Osteocyte (in vitro differentiated cells): ENCODE measurements at regions not wholly inside any gene's neighbourhood (a gene's known extent, or its start where the extent isn't known, plus 50 kb on each side); places are given as distances from the start of the nearest gene placed in this dataset.
"Not testable (repeated sequence)": the region's sequence is repeated elsewhere in the genome, so short reads cannot be mapped to it uniquely, and the experiment has no call there.

Experiments
- DNase-seq: peaks from one replicate; pipeline ENCODE4 v3.0.0; 2021; ENCODE audit warnings: mixed read lengths; ENCODE audit not compliant: unreplicated experiment; ENCODE audit errors: extremely low spot score
- H3K27ac Mint-ChIP-seq: one replicate; pipeline ENCODE4 v1.8.0; 2021; ENCODE audit warnings: mild to moderate bottlenecking, mixed read lengths; ENCODE audit not compliant: unreplicated experiment
- H3K27me3 Mint-ChIP-seq: one replicate; pipeline ENCODE4 v1.8.0; 2021; ENCODE audit warnings: mixed read lengths; ENCODE audit not compliant: unreplicated experiment
- H3K36me3 Mint-ChIP-seq: one replicate; pipeline ENCODE4 v1.8.0; 2021; ENCODE audit warnings: mixed read lengths; ENCODE audit not compliant: unreplicated experiment
- H3K4me1 Mint-ChIP-seq: one replicate; pipeline ENCODE4 v1.8.0; 2021; ENCODE audit warnings: mixed read lengths; ENCODE audit not compliant: unreplicated experiment
- H3K4me3 Mint-ChIP-seq: one replicate; pipeline ENCODE4 v1.8.0; 2021; ENCODE audit warnings: mild to moderate bottlenecking, moderate library complexity, mixed read lengths; ENCODE audit not compliant: unreplicated experiment
- H3K9me3 Mint-ChIP-seq: one replicate; pipeline ENCODE4 v1.8.0; 2021; ENCODE audit warnings: mixed read lengths; ENCODE audit not compliant: unreplicated experiment
- TF ChIP-seq, protein P1 (sequence below): fragments of 200-600 bp; sonication (generic); IDR thresholded peaks from 2 replicates; pipeline ENCODE4 v1.5.0; 2021; ENCODE audit warnings: antibody characterized with exemption, mild to moderate bottlenecking, moderate library complexity

- no peak overlapping the region for H3K4me3 Mint-ChIP-seq
- no peaks in the 10 kb centered on the region for H3K27me3 Mint-ChIP-seq
- H3K9me3 Mint-ChIP-seq = peaks cover 14% of the 10 kb centered on the region
- TF ChIP-seq, protein P1, sequence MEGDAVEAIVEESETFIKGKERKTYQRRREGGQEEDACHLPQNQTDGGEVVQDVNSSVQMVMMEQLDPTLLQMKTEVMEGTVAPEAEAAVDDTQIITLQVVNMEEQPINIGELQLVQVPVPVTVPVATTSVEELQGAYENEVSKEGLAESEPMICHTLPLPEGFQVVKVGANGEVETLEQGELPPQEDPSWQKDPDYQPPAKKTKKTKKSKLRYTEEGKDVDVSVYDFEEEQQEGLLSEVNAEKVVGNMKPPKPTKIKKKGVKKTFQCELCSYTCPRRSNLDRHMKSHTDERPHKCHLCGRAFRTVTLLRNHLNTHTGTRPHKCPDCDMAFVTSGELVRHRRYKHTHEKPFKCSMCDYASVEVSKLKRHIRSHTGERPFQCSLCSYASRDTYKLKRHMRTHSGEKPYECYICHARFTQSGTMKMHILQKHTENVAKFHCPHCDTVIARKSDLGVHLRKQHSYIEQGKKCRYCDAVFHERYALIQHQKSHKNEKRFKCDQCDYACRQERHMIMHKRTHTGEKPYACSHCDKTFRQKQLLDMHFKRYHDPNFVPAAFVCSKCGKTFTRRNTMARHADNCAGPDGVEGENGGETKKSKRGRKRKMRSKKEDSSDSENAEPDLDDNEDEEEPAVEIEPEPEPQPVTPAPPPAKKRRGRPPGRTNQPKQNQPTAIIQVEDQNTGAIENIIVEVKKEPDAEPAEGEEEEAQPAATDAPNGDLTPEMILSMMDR = no peak
- H3K4me1 Mint-ChIP-seq = no peaks in the 10 kb centered on the region
- no peak overlapping the region for H3K27ac Mint-ChIP-seq
- no peak for DNase-seq
- H3K36me3 Mint-ChIP-seq = no peaks in the 10 kb centered on the region
These were observed 275.6 kb upstream of the PREP start for GRCh38 chr6:105678516-105678915.

- no peaks in the 10 kb centered on the region for H3K4me1 Mint-ChIP-seq
- no peaks in the 10 kb centered on the region for H3K36me3 Mint-ChIP-seq
- DNase-seq = no peak
- H3K27me3 Mint-ChIP-seq = no peaks in the 10 kb centered on the region
- H3K27ac Mint-ChIP-seq = no peak overlapping the region
- peaks cover 16% of the 10 kb centered on the region for H3K9me3 Mint-ChIP-seq
- TF ChIP-seq, protein P1 = no peak
- H3K4me3 Mint-ChIP-seq = no peak overlapping the region
These were observed 275.0 kb upstream of the PREP start for GRCh38 chr6:105677671-105678475.

- Mint-ChIP-seq H3K27ac (no peak overlapping the region), H3K36me3 (no peaks in the 10 kb centered on the region), H3K4me1 (no peaks in the 10 kb centered on the region), H3K9me3 (peaks cover 15% of the 10 kb centered on the region), H3K4me3 (no peak overlapping the region), H3K27me3 (peaks cover 2% of the 10 kb centered on the region)
- DNase-seq = no peak
- TF ChIP-seq, protein P1 = no peak
These were observed 274.0 kb upstream of the PREP start for GRCh38 chr6:105676857-105677256.

DNA sequence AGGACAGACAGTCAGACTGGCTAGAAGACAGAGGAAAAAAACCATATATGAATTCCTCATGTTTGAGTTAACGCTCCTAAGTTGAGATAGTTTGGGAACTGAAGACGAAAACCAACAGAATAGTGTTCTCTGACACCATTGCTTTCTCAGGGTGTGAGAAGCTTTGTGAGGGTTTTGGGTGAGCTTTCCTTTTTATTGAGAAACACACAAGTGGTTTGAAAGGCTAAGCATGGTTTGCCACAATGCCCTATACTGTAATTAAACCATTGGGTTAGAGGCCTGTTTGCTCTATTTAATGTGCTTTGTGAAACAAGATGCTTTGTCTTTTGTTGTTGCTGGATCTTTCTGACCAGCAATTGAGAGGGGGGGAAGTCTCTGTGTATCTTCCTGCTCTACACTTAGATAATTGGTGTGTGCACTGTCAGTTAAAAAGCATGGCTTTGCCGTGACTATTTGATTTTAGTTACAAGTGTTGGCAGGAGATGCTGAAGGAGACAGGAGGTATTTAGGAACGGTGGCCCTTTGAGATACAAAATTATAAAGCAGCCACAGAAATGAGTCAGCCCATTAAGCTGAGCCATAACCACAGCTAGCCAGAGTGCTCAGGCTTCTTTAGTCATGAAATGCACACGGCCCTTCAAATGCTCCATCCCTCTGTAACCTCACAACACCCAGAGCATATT lies 273.0 kb upstream of the PREP start:
- no peaks in the 10 kb centered on the region for H3K4me1 Mint-ChIP-seq
- H3K27me3 Mint-ChIP-seq = peaks cover 4% of the 10 kb centered on the region
- peaks cover 5% of the 10 kb centered on the region for H3K9me3 Mint-ChIP-seq
- H3K36me3 Mint-ChIP-seq = no peaks in the 10 kb centered on the region
- H3K27ac Mint-ChIP-seq = no peak overlapping the region
- DNase-seq = no peak
- H3K4me3 Mint-ChIP-seq = no peak overlapping the region
- TF ChIP-seq, protein P1 = no peak

DNA sequence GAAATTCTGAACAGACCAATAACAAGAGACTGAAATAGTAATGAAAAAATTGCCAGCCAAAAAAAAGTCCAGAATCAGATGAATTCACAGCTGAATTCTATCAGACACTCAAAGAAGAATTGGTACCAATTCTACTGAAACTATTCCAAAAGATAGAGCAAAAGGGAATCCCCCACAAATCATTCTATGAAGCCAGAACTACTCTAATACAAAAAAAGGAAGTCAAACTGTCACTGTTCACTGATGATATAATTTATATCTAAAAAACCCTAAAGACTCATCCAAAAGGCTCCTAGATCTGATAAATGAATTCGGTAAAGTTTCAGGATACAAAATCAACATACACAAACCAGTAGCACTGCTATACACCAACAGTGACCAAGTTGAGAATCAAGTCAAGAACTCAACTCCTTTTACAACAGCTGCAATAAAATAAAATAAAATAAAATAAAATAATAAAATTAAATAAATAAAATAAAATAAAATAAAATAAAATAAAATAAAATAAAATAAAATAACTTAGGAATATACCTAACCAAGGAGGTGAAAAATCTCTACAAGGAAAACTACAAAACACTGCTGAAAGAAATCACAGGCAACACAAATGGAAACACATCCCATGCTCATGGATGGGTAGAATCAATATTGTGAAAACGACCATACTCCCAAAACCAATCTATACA lies 270.1 kb upstream of the PREP start:
- H3K4me1 Mint-ChIP-seq, H3K27me3 Mint-ChIP-seq, H3K36me3 Mint-ChIP-seq, H3K27ac Mint-ChIP-seq, H3K4me3 Mint-ChIP-seq, H3K9me3 Mint-ChIP-seq, DNase-seq: not testable (repeated sequence)
